ENCODE measurements at regions not wholly inside any gene's neighbourhood (a gene's known extent, or its start where the extent isn't known, plus 50 kb on each side); places are given as distances from the start of the nearest gene placed in this dataset.
"Not testable (repeated sequence)": the region's sequence is repeated elsewhere in the genome, so short reads cannot be mapped to it uniquely, and the experiment has no call there.

GRCh38 chr6:58181557-58182065 is 864.2 kb downstream of the PRIM2 start:
- H3K36me3 Mint-ChIP-seq; H3K4me1 Mint-ChIP-seq; H3K27me3 Mint-ChIP-seq (ENCODE audit: low read depth in 3 of 3); H3K27ac Mint-ChIP-seq; DNase-seq; H3K4me3 Mint-ChIP-seq: not testable (repeated sequence)
- peaks cover 0 to 16% (median 8%) of the 10 kb centered on the region in 6 donors for H3K9me3 Mint-ChIP-seq

- peaks cover 9 to 29% (median 14%) of the 10 kb centered on the region in 6 donors for H3K9me3 Mint-ChIP-seq
- not testable (repeated sequence) for DNase-seq
These were observed 867.9 kb downstream of the PRIM2 start for GRCh38 chr6:58185300-58185699.

GRCh38 chr6:58193209-58193608 is 875.8 kb downstream of the PRIM2 start:
- H3K4me3 Mint-ChIP-seq; DNase-seq; H3K4me1 Mint-ChIP-seq; H3K27me3 Mint-ChIP-seq (ENCODE audit: low read depth in 3 of 3); H3K36me3 Mint-ChIP-seq; H3K27ac Mint-ChIP-seq: not testable (repeated sequence)
- H3K9me3 Mint-ChIP-seq = peaks cover 2 to 49% (median 21%) of the 10 kb centered on the region in 6 donors

More at GRCh38 chr6:58185300-58185699, 867.9 kb downstream of the PRIM2 start:
- not testable (repeated sequence) for H3K36me3 Mint-ChIP-seq; H3K4me1 Mint-ChIP-seq; H3K27me3 Mint-ChIP-seq (ENCODE audit: low read depth in 3 of 3); H3K27ac Mint-ChIP-seq; H3K4me3 Mint-ChIP-seq

- no peak for DNase-seq
- H3K27me3 Mint-ChIP-seq (ENCODE audit: low read depth in 3 of 3) = peaks cover 0 to 1% (median 0%) of the 10 kb centered on the region in 3 donors
- no peak overlapping the region for H3K27ac Mint-ChIP-seq
These were observed 880.9 kb downstream of the PRIM2 start for GRCh38 chr6:58198301-58198700.

GRCh38 chr6:58237124-58237523 is 919.7 kb downstream of the PRIM2 start:
- DNase-seq; H3K27me3 Mint-ChIP-seq (ENCODE audit: low read depth in 3 of 3); H3K36me3 Mint-ChIP-seq; H3K4me1 Mint-ChIP-seq; H3K27ac Mint-ChIP-seq; H3K4me3 Mint-ChIP-seq: not testable (repeated sequence)
- H3K9me3 Mint-ChIP-seq = peaks cover 16 to 56% (median 32%) of the 10 kb centered on the region in 6 donors

More at GRCh38 chr6:58198301-58198700, 880.9 kb downstream of the PRIM2 start:
- no peaks in the 10 kb centered on the region for H3K4me1 Mint-ChIP-seq
- H3K36me3 Mint-ChIP-seq = no peaks in the 10 kb centered on the region
- H3K4me3 Mint-ChIP-seq = no peak overlapping the region
- H3K9me3 Mint-ChIP-seq = peaks cover 0 to 32% (median 5%) of the 10 kb centered on the region in 6 donors

- not testable (repeated sequence) for H3K36me3 Mint-ChIP-seq; DNase-seq; H3K4me3 Mint-ChIP-seq; H3K4me1 Mint-ChIP-seq; H3K27ac Mint-ChIP-seq; H3K27me3 Mint-ChIP-seq (ENCODE audit: low read depth in 3 of 3)
- H3K9me3 Mint-ChIP-seq = peaks cover 8 to 48% (median 24%) of the 10 kb centered on the region in 6 donors
These were observed 921.0 kb downstream of the PRIM2 start for GRCh38 chr6:58238421-58238820.

GRCh38 chr6:58257625-58258024 is 940.2 kb downstream of the PRIM2 start:
- H3K9me3 Mint-ChIP-seq = peaks cover 6 to 37% (median 17%) of the 10 kb centered on the region in 6 donors
- not testable (repeated sequence) for H3K4me1 Mint-ChIP-seq; H3K4me3 Mint-ChIP-seq; H3K36me3 Mint-ChIP-seq; H3K27ac Mint-ChIP-seq; DNase-seq; H3K27me3 Mint-ChIP-seq (ENCODE audit: low read depth in 3 of 3)

GRCh38 chr6:58290177-58290576 is 972.7 kb downstream of the PRIM2 start:
- Mint-ChIP-seq H3K4me1 (no peaks in the 10 kb centered on the region), H3K4me3 (no peak overlapping the region), H3K27ac (no peak overlapping the region), H3K36me3 (no peaks in the 10 kb centered on the region), H3K27me3 (ENCODE audit: low read depth in 3 of 3) (no peaks in the 10 kb centered on the region), H3K9me3 (peaks cover 12 to 34% (median 23%) of the 10 kb centered on the region in 6 donors)
- DNase-seq = no peak

GRCh38 chr6:58291319-58291718 is 973.9 kb downstream of the PRIM2 start:
- H3K9me3 Mint-ChIP-seq = peaks cover 10 to 30% (median 23%) of the 10 kb centered on the region in 6 donors
- H3K4me3 Mint-ChIP-seq; H3K27ac Mint-ChIP-seq; H3K36me3 Mint-ChIP-seq; H3K4me1 Mint-ChIP-seq; H3K27me3 Mint-ChIP-seq (ENCODE audit: low read depth in 3 of 3); DNase-seq: not testable (repeated sequence)

- H3K4me1 Mint-ChIP-seq; H3K27me3 Mint-ChIP-seq (ENCODE audit: low read depth in 3 of 3); DNase-seq; H3K36me3 Mint-ChIP-seq; H3K4me3 Mint-ChIP-seq; H3K27ac Mint-ChIP-seq: not testable (repeated sequence)
- peaks cover 5 to 18% (median 6%) of the 10 kb centered on the region in 6 donors for H3K9me3 Mint-ChIP-seq
These were observed 990.5 kb downstream of the PRIM2 start for GRCh38 chr6:58307901-58308300.

- H3K4me1 Mint-ChIP-seq; DNase-seq; H3K27me3 Mint-ChIP-seq (ENCODE audit: low read depth in 3 of 3); H3K27ac Mint-ChIP-seq; H3K4me3 Mint-ChIP-seq; H3K36me3 Mint-ChIP-seq: not testable (repeated sequence)
- peaks cover 11 to 41% (median 20%) of the 10 kb centered on the region in 6 donors for H3K9me3 Mint-ChIP-seq
These were observed 1014.7 kb downstream of the PRIM2 start for GRCh38 chr6:58332108-58332507.

GRCh38 chr6:58342287-58342686 is 1024.9 kb downstream of the PRIM2 start:
- H3K36me3 Mint-ChIP-seq; H3K4me3 Mint-ChIP-seq; H3K27ac Mint-ChIP-seq; H3K27me3 Mint-ChIP-seq (ENCODE audit: low read depth in 3 of 3); H3K4me1 Mint-ChIP-seq; DNase-seq: not testable (repeated sequence)
- peaks cover 3 to 37% (median 23%) of the 10 kb centered on the region in 6 donors for H3K9me3 Mint-ChIP-seq

- H3K27me3 Mint-ChIP-seq (ENCODE audit: low read depth in 3 of 3); H3K36me3 Mint-ChIP-seq; H3K4me1 Mint-ChIP-seq; H3K4me3 Mint-ChIP-seq; DNase-seq; H3K27ac Mint-ChIP-seq: not testable (repeated sequence)
- peaks cover 0 to 45% (median 21%) of the 10 kb centered on the region in 6 donors for H3K9me3 Mint-ChIP-seq
These were observed 1030.1 kb downstream of the PRIM2 start for GRCh38 chr6:58347534-58347933.

- peaks cover 4 to 34% (median 25%) of the 10 kb centered on the region in 6 donors for H3K9me3 Mint-ChIP-seq
- not testable (repeated sequence) for H3K27me3 Mint-ChIP-seq (ENCODE audit: low read depth in 3 of 3); H3K4me3 Mint-ChIP-seq; DNase-seq; H3K36me3 Mint-ChIP-seq; H3K4me1 Mint-ChIP-seq; H3K27ac Mint-ChIP-seq
These were observed 1034.2 kb downstream of the PRIM2 start for GRCh38 chr6:58351619-58352018.

- H3K4me3 Mint-ChIP-seq; H3K4me1 Mint-ChIP-seq; H3K27ac Mint-ChIP-seq; H3K27me3 Mint-ChIP-seq (ENCODE audit: low read depth in 3 of 3); DNase-seq; H3K36me3 Mint-ChIP-seq: not testable (repeated sequence)
- H3K9me3 Mint-ChIP-seq = peaks cover 5 to 27% (median 15%) of the 10 kb centered on the region in 6 donors
These were observed 1041.0 kb downstream of the PRIM2 start for GRCh38 chr6:58358452-58358851.
